RPMI7951 (cell line): ENCODE measurements at regions not wholly inside any gene's neighbourhood (a gene's known extent, or its start where the extent isn't known, plus 50 kb on each side); places are given as distances from the start of the nearest gene placed in this dataset.
A peak's percentile ranks its signal among the peaks of the same experiment; 100 is the strongest.

Experiments
- DNase-seq: peaks from one replicate; pipeline ENCODE4 v3.0.0-alpha.2; 2012; ENCODE audit warnings: low read depth

DNA sequence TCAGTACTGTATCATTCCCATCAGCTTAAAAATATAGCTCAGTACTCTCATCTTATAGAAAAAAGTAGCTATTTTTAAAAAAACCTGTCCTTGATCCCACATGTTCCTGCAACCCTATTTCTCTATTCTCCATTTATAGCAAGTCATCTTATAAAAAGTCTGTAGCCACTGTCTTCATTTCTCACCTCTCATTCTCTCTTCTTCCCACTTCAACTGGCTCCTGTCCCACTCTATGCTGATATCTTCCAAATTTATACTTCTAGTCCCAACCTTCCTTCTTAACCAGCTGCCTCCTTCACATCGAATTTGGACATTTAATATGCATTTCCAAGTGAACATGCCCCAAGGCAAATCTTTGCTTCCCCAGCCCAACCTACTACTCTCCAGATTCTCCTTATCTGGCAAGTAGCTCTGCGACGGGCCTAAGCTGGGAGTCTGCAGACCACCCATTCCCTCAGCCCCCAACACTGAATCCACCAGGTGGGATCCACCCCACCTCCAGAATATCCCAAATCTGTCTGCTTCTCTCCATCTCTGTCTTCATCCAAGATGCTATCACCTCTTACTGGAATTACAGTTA, 52.0 kb upstream of the TANC2 start:
- DNase-seq: no peak

DNA sequence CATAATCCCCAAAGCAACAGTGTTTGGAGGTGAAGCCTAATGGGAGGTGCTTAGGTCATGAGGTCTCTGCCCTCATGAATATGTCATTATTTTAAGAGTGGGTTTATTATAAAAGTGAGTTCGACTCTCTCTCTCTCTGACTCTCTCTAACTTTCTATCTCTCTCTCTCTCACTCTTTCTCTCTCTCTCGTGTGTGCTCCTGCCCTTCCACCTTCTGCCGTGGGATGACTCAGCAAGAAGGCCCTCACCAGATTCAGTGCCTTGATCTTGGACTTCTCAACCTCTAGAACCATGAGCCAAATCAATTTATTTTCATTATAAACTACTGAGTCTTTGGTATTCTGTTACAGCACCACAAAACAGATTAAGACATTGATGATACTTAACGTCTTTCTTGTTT, 53.7 kb upstream of the TANC2 start:
- DNase-seq: no peak

DNA sequence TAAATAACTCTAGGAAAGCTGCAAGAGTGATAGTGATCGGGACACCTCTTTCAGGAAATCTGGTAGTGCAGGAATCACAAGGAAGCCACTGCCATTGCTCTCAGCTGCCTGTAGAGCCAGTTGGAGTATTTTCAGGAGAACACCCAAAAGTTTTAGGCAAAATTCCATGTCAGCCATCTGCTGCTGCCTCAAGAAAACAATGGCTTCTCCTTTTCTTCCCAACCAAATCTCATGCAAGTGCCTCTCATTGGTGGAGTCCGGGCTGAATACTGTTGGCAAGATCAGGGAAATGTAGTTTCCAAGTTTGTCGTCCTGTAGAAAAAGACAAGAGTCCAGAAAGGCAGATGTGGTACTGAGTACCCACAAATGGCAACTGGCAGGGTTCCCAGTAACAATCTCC, 54.9 kb upstream of the TANC2 start:
- DNase-seq: no peak

DNA sequence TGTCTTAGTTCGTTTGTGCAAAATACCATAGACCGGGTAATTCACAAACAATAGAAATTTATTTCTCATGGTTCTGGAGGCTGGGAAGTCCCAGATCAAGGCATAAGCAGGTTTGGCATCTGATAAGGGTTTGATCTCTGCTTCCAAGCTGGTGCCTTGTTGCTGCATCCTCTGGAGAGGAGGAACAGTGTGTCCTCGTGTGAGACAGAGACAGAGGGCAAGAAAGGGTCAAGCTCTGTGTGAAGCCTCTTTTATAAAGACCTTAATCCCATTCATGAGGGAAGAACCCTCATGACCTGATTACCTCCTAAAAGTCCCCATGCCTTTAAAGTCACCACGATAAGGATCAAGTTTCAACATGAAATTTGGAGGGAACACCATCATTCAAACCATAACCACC, 55.8 kb upstream of the TANC2 start:
- no peak for DNase-seq

DNA sequence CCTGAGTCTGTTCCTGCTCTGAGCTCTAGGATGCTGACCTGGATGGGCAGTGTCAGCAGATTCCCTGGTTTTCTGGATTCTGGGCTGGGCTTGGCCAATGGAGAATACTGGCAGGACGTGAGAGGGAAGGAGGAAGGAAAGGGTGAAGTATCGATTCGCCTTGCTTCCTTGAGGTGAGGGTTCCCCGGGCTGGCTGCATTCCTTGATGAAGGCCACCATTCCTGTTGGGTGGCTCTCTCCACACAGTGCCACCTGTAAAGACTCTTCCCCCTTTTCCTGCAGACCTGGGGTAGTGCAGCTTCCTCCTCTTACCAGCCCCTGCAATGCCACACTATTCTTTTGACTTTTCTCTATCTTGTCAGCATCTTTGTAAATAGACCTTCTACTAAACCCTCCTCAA, 58.1 kb upstream of the TANC2 start:
- DNase-seq: no peak

DNA sequence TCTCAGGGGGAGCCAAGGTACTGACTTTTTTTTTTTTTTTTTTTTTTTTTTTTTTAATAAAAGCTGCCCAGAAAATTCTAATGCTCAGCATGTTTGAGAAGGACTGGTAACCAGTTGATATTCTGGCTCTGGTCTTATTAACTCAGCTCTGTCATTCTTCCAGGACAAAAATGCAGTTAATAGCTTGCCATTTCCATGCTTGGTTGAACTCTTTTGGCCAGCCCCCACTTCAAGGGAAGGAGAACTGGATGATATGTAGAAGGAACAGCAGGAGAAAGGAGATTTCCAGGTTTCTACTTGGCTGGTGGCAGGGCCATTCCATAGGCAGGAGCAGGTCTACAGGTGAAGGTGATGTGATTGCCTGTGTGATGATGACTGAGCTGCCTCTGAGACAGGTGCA, 59.2 kb upstream of the TANC2 start:
- DNase-seq: no peak

DNA sequence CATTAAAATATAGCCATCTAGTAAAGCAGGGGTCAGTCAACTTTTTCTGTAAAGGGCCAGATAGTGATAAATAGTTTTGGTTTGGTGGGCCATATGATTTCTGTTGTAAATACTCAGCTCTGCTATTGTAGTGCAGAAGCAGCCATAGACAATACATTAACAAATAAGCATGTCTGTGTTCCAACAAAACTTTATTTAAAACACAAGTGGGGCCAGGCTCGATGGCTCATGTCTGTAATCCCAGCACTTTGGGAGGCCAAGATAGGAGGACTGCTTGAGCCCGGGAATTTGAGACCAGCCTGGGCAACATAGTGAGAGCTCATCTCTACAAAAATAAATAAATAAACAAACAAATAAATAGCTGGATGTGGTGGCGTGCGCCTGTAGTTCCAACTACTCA, 60.8 kb upstream of the TANC2 start:
- no peak for DNase-seq

DNA sequence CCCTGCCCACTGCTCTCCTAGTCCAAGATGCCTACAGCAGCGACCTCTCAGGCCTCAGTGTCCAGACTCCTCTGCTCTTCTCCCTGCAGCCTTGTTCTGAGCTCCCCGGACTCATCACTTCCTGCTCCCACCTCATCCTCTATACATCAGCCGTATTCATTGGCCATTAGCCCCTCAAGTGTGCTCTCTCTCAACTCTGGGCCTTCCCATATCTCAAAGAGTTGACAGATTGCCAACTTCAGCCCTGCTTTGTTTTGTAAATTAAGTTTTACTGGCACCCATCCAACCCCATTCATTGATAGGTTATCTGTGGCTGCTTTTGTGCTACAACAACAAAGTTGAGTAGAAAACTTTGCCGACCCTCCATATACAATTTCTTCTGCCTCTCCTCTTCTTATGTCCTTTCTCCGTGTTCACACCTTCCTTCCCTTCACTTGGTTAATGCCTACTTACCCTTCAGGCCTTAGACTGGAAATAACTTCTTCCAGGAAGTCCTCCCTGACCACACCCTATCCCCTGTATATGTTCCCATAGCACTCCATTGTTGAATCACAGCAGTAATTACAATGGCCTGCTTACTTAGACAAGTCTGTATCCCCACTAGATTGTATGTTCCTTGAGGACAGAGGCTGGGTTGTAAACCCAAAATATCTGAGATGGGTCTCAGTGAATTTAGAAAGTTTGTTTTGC, 63.4 kb upstream of the TANC2 start:
- DNase-seq: no peak

DNA sequence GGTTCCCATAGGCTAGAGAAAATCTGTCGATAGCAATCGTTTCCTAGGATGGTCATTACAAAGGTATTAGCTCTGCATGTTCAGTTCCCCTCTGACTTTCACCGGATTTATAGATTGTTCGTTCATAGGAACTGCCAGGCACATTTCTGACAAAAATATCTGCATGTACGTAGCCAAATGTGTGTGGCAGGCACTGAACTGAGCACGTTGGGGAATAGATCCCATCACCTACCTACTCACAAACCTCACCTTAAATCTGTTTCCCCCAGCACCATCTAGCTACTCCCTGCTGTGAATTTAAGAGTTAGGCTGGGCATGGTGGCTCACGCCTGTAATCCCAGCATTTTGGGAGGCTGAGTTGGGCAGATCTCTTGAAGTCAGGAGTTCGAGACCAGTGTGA, 64.5 kb upstream of the TANC2 start:
- no peak for DNase-seq

DNA sequence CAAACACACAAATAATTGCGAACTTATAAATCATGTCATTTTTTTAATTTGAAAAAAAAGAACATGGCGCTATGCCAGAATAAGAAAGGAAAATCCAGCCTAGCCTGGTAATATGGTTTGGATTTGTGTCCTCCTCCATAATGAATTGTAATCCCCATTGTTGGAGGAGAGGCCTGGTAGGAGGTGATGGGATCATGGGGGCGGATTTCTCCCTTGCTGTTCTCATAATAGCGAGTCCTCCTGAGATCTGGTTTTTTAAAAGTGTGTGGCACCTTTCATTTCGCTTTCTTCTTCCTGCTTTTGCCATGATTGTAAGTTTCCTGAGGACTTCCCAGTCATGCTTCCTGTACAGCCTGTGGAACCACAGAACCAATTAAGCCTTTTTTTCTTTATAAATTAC, 65.9 kb upstream of the TANC2 start:
- DNase-seq: no peak

DNA sequence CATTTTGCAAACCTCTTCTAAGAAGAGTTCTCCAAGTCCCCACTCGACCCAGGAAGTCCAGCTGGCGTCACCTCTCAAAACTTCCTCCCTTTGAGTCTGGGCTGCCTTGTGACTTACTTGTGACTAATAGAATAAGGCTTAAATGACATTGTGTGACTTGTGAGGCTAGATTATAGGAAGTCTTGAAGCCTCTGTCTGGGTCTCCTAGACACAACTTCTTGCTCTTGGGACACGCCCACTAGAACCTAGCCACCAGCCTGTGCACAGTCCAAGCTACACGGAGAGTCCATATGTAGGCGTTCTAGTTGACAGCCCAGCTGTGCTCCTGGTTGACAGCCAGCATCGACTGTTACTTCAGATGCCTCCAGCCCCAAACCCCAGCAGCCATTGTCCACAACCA, 66.7 kb upstream of the TANC2 start:
- no peak for DNase-seq

DNA sequence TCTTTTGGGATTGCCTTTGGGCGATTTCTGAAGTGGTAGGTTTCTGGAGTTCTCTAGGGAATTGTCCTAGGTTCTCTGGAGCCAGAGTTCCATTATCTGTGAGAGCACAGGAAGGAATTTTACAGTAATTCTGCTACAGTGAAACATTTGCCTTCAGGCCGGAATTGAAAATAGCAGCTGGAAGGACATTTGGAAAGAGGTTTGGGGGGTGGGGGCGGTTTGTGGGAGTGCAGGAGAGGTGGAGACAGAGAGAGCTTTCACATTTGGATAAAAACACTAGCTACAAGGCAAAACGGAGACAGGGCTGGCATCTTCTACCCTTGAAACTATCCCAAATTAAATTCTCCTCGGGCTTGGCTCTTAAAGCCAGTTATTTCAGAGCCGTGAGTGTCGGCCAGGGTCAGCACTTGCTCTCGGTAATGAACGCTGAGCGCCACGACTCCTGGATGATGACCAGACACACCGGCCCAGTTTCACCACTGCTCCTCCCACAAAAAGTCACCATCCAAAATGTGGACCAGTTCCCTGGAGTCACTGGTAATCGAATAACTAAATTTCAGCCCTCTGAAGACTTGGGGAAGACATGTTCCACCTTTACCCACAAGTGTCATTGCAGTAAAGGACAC, 67.7 kb upstream of the TANC2 start:
- DNase-seq: peak; percentile 73

DNA sequence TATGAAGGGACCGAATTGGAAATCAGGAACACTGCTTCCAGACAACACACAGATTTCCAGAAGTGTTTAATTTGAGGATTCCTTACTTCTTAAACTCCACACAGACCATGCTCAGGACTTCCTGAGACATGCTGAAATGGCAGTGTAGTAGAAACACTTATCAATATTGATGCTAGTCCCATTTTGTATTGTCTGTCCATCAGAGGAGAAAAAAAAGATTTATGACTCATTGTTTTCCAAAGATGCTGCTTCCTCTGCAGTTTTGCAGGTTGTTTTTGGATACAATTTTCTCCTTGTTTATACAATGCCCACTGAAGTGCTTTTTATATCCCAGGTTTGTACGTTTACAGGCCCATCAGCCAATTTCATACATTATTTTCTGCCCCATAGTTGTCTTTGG, 68.3 kb upstream of the TANC2 start:
- DNase-seq: peak; percentile 12

DNA sequence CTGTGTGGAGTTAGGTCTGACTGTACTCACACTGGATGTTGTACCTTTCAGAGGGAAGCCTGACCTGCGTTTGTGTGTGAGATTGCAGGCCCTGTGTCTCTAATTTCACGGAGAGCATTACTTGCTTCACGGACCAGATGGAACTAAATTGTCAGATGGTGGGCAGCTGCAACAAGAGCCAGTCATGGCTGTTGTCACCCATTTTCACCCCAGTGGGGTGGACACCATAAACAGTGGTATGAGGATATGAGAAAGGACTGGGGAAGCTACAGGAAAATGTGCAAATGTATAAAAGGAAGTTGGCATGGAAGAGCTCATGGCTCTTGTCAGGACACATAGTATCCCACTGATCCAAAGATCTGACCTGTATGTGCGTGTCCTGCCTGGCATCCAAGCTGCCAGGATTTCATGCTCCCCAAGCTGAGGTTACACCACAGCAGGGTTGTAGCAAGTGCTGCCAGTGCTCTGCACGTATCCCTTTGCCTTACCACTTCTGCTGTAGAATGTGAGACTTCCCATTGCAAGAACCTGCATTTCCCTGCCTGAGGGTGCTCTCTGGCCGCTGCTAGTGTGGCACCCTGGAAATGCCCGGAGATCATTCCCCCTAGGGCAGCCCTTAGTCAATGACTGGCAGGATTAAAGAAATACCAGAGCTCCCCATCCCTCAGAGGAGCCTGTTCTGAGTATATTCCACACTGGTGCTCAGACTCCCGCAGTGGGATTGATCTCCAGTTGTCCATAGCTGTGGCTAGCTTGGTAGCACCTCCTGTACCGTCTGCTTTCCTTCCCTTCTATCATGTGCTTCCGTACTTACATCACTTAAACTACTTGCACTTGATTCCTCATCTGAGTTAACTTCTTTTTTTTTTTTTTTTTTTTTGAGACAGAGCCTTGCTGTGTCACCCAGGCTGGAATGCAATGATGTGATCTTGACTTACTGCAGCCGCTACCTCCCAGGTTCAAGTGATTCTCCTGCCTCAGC, 70.4 kb upstream of the TANC2 start:
- DNase-seq: no peak

DNA sequence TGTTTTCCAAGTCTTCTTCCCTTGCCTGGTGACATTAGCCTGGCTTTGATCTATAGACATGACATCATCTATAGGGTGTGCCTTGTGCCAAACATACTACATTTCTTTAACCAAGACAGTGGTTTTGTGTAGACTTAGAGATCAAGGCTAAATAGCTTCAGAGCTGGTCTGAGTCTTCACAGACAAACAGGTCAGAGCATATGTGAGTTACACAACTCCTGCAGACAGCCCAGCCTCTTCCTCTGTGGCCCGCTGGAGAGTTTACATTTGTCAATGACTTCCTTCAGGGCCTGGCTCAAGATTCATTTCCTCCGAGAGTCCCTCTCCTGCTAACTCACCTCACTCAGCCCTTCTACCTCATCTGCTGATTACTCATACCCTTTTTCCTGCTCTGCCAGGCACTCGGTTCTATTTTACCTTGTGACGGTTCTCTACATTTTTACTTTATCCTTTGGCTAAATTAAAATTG, 73.1 kb upstream of the TANC2 start:
- DNase-seq: peak; percentile 66

DNA sequence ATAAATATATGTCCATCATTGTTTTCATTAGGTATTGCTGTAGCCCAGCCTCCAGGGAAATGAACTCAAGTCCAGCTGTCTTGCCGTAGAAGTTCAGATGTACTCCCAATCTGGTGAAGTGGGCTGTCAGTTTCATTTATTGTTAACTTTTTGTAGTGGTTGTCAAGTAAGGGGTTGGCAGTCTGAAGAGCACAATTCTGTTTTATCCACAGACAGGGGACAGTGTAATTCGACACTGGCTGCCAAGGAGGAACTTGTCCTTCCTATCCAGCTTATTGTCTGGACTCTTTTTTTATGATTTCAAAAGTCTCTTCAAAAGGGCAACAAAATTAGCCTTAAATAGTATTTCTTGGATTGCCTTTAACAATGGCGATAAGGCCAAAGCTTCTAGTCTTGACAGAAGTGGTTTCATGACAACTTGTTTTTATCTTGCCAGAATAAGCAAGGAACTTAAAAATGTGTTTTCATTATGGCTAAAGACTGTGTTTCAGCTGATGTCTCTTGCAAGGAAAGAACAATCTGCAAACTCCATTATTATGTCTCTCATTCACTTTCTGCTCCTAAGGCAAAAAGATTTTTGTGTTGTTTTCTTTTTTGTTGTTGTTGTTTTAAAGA, 73.9 kb upstream of the TANC2 start:
- no peak for DNase-seq

DNA sequence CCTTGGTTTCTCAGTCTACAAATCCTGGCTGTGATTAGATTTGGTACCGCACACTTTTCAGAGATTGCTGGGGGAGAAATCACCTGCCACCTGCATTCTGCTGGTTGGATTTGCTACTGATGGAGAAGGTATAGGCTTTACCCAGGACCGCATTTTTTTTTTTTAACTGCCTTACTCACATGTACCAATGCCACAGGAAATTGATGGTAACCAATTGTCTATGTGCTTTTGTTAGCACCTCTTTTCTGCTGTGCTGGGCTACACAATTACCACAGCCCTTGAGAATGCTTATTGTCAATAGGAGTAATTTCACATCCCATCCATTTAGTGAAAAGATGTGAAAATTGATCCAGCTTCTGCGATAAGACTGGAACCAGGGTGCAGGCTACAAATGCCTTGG, 74.4 kb upstream of the TANC2 start:
- no peak for DNase-seq

DNA sequence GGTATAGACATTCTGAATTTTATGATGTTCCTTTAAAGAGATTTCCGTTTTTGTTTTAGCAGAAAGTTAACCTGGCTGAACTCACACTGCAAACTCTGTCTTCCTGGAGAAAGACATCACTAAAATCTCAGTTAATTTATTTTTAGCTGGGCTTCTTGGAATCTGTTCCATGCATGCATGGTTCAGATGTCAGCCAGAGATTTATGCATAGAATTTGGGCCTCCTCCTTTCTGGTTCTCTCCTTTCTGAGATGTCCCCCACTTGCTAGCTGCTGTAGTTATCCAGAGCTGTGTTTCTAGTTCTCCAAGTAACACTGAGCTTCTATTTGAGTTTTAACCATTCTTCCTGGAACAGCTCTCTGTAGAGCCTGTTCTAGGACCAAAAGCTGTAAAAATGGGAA, 77.3 kb upstream of the TANC2 start:
- DNase-seq: no peak

DNA sequence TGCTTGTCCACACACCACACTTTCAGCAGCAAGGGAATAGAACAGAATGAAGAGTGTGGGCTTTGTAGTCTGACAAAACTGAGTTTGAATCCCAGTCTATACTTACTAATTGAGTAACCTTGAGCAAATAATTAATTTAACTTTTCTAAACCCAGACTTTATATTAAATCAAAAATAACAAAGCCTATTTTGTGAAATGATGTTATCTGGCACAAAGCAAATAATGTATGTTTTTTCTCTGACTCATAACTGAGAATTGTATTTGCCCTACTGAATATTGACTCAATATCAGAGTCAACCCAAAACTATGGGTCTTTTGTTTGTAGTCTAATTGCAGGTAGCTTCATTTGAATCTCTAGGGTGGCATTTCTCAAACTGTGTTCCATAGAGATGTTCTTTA, 77.9 kb upstream of the TANC2 start:
- DNase-seq: no peak

DNA sequence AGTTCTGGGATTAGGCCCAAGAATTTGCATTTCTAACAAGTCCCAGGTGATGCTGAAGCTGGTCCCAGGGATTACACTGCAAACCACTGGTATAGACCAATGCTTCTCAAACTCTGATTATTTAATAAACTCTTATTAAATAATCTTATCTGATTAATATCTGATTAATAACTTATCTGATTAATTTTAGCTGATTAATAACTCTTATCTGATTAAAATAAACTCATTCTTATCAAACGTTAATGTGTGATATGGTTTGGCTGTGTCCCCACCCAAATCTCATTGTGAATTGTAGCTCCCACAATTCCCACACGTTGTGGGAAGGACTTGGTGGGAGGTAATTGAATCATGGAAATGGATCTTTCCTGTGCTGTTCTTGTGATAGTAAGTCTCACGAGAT, 78.6 kb upstream of the TANC2 start:
- no peak for DNase-seq

DNA sequence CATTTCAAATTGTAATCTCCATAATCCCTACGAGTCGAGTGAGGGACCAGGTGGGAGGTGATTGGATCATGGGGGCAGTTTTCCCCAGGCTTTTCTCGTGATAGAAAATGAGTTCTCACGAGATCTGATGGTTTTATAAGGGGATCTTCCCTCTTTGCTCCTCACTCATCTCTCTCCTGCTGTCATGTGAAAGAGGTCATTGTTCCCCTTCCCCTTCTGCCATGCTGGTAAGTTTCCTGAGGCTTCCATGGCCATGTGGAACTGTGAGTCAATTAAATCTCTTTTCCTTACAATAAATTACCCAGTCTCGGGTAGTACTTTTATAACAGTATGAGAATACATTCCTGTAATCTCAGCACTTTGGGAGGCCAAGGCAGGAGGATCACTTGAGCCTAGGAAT, 76.7 kb upstream of the MARCHF10 start:
- DNase-seq: no peak

DNA sequence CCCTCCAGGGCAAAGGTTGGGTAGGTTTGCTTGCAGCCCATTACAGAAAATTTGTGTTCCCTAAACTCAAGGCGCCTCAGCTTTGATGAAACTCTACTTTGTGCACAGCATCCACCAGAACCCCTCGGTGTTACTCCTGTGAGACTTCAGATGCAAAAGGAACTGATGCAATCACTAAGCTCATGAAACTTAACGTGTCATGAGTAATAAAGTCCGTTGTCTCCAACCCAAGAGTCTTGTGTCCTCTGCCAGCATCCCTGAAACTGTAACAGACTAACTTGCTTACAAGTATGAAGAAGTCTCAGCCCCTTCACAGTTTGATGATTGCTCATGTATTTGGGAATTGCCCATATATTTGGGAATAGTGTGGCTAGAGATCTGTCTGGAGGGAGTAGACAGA, 74.8 kb upstream of the MARCHF10 start:
- no peak for DNase-seq
